ENCODE measurements at regions not wholly inside any gene's neighbourhood (a gene's known extent, or its start where the extent isn't known, plus 50 kb on each side); places are given as distances from the start of the nearest gene placed in this dataset.

DNA sequence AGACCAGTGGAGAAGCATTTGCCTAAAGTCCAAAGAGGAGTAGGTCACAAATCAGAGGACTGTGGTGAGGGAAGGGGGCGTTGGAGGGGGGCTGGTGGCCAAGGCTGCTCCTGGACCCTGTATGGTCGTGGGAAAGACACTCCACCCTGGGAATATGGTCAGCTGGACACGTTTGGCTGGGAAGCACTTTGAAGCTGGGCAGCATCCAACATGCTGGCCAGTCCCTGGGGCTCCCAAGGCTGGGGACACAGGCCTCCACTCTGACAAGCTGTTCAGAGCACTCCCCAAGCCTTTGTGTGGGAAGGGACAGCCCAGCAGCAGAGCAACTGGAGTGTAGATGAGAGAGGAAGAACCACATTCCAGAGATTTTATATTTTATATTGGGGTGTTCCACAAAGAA lies 203.2 kb downstream of the ANKRD60 start:
- DNase-seq (ENCODE audit: low spot score), result peak; percentile 62
- intact Hi-C loops (cut with DNase I), result no loop called here

DNA sequence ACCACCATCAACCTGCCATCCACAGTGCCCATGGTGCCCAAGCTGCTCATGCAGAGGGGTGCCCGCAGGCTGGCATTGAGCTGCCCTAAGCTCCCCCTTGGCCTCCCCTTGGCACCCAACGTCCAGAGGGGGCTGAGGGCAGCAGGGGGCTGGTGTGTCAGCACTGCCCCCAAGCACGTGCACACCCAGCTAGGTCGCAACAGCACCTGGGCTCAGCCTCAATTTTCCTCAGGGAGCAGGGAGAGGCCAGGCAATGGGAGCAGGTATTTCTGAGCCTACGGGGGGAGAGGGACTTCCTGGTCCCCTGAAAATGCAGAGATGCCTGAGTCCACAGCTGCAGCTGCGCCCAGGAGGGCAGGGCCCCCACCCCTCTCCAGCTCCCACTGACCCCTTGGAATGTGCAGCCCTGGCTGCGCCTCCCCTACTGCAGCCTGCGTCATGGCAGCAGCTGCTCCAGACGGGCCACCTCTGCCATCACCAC lies 204.2 kb downstream of the ANKRD60 start:
- DNase-seq (ENCODE audit: low spot score), result peak; percentile 74
- intact Hi-C loops (cut with DNase I), result no loop called here

DNA sequence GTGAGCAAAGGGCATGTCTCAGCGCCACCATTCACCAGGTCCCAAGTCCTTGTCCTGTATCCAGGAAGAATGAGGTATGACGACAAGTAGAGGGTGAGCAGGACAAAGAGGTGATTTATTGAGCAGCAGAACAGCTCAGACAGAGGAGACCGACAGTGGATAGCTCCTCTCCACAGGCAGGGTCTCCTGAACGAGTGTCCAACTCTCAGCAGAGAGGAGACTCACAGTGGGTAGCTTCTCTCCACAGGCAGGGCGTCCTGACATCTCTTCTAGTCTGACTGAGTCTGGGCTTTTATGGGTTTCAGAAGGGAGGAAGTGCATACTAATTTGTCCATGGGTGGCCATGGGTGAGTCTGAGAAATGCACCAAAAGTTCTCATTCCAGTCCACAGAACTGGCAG lies 204.7 kb downstream of the ANKRD60 start:
- no peak for DNase-seq (ENCODE audit: low spot score)
- intact Hi-C loops (cut with DNase I), result no loop called here

DNA sequence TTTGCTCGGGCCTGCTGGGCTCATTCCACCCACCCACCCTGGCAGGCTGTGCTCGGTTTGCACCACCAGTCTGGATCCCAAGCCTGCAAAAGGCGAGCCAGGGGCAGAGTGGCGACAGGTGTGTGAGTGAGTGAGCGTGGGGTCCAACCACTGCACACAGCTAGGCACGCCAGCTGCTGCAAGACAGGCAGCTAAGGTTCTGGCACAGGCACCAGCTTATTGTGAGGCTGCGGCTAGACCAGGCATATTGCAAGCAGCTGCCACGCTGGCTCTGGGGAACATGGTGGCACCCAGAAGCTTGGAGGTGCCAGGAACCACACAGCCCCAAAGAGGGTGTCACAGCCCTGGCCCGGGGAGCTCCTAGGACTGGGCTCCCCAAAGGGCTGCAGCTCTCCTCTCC lies 205.1 kb downstream of the ANKRD60 start:
- peak; percentile 44 for DNase-seq (ENCODE audit: low spot score)
- intact Hi-C loops (cut with DNase I), result no loop called here

DNA sequence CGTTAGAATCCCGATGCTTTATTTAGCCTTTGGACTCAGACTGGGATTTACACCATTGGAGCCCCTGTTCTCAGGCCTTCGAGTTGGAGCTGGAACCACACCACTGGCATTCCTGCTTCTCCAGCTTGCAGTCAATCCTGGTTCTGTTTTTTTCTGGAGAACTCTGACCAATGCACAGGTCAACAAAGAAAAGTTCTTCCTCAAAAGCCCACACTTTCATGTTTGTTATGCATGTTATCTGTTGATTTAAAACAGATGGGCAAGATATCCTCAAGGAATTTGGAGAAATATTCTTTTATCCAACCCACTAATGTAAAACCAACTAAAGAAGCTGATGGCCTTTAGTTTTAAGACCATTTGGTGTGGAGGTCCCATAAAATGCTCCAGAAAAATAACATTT lies 205.7 kb downstream of the ANKRD60 start:
- intact Hi-C loops (cut with DNase I), result no loop called here
- DNase-seq (ENCODE audit: low spot score), result no peak

DNA sequence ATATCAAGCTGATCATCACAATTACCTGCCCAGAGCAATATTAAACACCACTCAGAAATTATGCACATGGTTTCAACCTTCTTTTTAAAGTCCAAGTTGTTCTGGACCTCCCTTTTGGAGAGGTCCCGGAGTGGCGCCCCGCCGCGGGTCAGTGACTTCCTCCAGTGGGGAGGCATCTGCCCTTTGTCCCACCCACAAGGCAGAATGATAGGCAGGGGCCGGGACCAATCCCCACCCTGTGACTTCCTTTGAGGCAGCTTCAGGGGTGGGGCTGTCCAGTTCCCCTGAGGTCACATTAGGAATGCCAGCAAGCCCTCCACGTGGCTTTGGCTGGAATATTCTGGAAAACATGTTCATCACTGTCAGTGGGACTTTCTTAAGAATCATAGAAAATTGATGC lies 207.0 kb downstream of the ANKRD60 start:
- intact Hi-C loops (cut with DNase I), result no loop called here
- peak; percentile 95 for DNase-seq (ENCODE audit: low spot score)

DNA sequence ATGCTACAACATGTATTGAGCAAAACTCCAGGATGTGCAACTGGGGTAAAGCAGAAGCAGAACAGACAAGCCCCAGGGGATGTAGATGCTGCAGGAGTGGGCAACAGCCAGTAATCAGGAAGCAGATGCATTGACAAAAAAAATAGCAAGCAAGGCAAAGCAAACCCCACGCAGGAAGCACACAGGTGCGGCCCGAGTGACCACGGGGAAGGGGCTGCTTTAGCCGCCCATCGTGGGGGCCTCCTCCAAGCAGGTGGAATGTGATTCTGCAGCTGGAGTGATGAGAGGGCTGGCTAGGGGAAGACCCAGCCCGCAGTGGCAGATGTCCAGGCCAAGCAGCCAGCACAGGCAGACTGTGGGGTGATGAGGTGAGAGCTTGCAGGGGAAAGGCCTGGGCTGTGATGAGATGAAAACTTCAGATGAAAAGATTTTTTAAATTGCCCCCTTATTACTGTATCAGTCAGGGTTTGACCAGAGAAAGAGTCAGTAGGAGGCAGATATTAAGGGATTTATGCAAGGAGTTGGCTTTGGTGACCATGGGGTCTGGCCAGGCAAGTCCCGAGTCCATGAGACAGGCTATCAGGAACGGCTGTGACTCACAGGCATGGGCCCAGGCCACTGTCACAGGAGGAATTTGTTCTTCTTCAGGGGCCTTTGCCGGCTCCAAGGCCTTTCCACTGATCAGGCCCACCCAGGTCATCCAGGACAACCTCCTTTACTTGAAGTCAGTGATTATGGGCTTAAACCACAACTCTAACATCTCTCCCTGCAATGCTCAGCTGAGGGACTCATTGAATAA lies 207.6 kb downstream of the ANKRD60 start:
- intact Hi-C loops (cut with DNase I), result no loop called here
- DNase-seq (ENCODE audit: low spot score), result peak; percentile 88

DNA sequence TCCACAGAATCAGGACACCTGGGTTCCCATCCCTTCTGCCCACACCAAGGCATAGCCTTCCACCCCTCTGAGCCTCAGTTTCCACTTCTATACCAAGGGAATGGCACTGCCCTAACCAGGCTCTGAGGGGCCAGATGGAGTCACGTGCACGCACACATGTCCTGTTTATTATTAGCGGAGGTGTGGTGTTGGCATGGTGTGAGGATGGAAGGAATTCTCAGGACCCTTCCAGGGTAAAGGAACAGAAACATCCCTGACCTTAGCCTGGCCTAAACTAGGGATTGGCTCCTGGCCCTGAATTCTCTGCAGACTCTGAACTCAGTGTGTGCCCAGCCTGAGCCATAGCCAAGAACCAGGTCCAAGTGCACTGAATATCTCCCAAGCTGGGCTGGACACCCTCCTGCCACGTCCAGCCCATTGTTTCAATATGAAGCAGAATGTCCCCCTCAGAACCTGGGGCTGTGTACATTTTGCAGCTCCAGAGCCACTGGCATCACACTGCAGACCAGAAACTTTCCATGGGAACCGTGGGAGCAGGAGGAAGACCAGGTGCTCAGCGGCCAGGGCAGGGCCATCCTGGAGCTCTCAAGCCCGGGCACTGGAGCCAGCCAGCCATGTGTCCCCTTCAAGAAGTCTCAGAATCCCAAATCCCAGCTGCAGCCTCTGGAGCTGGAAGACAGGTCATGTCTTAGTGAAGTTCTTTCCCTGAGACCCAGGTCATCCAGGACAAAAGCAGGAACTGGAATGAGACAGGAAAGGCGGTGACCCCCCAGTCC lies 208.4 kb downstream of the ANKRD60 start:
- intact Hi-C loops (cut with DNase I), result no loop called here
- peak; percentile 67 for DNase-seq (ENCODE audit: low spot score)

DNA sequence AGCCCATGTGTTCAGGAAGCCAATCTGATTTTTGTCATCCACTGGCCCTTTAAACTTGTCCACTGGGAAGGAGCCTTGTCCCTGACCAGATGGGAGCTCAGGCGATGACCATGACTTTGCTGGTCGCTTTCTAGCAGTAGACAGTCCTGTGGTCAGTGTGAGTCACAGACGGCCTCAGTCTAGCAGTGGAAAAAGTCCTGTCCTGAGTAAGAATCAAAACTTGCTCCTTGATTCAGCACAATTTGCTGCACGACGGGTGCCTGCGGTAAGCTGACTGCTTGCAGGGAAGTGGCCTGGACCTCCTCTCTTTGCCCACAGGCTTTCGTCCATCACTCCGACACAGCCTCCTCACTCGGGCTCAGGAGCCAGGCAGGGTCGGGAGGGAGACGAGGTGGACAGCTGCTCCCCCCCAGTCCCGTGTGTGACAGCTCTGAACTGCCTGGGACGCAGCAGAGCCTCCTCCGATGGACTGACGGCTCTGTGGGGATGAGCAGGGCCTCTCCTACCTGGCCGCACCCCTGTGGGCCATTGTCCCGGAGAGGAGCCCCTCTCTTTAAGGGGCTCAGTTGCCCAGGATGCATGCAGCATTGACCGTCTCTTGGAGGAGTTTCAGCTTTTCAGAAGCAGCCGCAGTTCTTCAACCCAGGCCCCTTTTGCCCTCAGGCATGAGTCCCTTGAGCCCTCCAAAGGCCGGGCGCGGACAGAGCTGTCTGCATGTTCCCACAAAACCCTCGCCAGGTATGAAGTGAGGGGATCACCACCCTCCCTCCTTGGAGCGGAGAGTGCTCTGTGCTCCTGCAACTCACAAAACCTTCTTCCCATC lies 209.2 kb downstream of the ANKRD60 start:
- intact Hi-C loops (cut with DNase I), result no loop called here
- no peak for DNase-seq (ENCODE audit: low spot score)

DNA sequence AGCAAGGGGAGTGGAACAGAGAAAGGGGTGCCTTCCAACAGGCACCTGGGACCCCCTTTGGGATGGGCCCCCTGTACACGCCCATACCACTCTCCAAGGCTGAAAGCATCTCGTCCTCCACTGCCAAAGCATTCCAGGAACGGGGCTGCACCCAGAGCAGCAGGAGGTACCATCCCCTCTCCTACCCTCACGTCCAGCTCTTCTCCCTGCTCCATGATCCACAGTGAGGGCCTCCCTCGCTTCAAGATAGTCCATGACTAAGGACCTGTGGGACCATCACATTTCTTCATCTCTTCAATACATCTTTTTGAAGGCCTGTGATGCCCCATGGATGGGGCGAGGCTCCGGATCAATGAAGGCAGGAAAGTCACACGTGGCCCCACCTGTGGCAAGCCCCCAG lies 209.9 kb downstream of the ANKRD60 start:
- peak; percentile 57 for DNase-seq (ENCODE audit: low spot score)
- intact Hi-C loops (cut with DNase I), result no loop called here

DNA sequence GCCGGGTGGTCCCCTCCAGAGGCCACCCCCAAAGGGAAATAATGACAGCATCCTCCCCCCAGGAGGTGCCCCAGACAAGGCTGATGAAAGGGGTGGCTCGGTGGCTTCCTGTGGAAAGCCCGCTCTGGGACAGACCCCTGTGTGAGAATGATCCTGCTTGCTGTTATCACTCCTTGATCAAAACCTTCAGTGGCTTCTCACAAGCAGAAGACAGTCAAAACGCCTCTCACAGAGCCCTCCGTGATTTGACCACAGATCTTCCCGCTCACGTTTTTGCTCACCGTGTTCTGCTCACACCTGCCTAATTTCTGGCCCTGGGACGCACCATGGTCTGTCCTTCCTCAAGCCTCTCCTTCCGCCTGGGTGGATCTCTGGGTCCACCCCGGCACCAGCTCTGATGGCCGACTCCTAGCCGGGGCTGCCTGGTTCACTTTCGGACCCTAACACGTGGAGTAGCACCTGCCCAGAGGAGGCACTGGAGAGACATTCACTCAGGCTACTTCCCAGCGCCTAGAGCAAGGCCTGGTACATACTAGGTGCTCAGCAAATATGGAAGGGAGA lies 210.4 kb downstream of the ANKRD60 start:
- DNase-seq (ENCODE audit: low spot score), result peak; percentile 55
- intact Hi-C loops (cut with DNase I), result no loop called here

DNA sequence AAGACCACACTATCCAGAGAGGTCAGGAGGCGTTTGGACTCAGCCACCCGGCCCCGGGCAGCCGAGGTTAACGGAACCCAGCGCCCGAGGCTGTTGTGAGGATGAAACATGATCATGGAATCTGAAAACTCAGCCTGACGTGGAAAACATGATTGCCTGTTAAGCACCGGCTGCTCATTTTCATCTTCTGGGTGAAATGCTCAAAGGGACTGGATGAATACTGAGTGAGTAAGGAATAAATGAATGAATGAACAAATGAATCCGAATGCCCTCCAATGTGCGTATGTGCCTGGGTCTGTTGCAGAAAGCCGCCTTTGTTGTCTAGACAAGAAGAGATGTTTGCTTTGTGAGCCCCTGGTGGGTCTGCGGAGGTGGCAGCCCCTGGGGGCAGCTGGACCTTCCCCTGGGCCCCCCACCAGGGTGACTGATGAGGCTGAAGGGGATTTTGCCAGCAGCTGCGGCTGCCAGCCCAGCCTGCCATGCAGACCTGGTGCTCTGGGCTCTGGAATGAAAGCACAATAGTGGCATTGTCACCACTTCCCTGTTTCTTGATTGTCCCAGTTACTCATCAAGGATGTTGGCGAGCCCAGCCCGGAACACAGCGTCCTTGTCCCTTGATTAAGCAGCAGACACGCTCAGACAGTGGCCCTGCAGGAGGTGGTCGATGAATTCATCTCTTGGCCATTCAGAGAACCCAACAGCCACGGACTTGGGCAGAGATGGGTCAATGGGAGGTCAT lies 211.1 kb downstream of the ANKRD60 start:
- intact Hi-C loops (cut with DNase I), result no loop called here
- no peak for DNase-seq (ENCODE audit: low spot score)

DNA sequence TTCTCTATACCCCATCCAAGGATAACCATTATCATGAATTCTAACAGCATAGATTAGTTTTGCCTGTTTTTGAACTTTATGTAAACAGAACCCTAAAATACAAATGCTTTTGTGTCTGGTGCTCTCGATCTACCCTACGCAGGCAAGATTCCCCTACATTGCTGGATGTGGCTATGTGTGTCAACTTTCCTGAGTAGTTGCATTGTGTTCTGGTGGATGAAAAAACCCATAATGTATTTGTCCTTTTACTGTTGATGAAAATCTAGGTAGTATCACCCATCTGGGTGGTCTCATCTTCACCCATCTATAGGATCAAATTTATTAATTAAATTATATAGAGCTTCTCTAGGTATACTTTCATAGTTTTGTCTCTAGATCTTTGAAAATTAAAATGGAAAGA lies 211.7 kb downstream of the ANKRD60 start:
- DNase-seq (ENCODE audit: low spot score), result no peak
- intact Hi-C loops (cut with DNase I), result no loop called here

DNA sequence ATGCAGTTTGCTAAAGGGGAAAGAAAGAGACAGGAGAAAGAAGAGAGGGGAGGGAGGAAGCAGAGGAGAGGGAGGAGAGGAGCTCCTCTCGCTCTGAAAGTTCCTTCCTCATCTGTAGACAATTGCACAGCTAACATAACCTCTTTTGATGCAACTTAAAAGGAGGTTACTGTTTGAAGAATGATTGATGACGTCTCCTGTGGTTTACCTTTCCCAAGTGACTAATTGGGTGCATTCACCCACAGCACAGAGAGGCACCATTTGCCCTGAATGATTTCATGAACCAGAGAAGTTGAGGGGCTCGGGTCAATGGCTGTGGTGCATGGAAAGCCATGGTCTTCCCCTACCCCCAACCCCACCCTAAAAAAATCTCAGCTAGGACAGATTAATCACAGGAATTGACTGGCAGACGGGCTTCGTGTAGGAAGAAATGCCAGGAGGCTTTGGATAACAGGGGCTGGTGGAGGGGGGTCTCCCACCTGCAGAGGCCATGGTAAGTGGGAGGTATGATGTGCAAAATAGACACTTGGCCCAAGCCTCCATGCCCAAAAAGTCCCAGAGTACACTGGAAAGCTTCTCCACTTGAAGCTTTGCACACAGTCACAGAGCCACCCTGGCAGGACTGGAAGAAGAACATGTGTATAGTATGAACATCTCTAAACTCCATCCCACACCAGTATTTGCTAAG lies 213.7 kb downstream of the ANKRD60 start:
- no peak for DNase-seq (ENCODE audit: low spot score)
- intact Hi-C loops (cut with DNase I), result no loop called here

DNA sequence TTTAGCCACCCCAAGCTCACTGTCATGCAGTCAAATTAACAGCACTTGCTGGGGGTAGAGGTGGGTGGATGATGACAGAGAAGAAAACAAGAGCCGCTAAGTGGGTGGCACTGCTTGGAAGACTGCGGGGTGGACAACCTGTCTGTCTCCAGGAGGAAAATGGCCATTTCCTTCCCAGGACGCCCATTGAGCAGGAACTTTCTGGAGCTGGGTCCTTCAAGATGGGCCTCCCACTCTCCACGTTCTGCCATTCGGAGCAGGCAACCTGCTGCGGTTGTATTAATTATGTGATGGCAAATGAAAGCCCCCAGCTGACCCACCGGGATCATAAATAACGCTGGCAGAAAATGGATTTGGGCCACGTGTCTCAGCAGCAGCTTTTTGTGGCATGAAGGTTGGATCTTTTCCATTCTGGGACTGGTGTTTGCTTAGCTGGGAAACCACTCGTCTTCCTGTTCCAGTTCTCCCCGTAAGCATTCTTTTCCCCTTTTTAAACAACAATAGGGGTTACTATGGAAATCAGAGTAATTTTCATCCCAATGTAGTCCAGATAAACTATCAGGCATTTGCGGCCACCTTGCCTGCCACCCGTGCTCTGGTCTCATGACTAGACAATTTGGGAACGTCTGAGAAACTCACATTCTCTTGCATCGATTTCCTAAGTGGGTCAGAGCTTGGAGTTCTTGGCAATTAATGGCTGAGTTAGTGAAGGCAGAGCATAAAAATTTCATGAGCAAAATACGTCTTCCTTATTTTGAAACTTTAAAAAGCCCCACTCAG lies 215.5 kb downstream of the ANKRD60 start:
- intact Hi-C loops (cut with DNase I), result no loop called here

DNA sequence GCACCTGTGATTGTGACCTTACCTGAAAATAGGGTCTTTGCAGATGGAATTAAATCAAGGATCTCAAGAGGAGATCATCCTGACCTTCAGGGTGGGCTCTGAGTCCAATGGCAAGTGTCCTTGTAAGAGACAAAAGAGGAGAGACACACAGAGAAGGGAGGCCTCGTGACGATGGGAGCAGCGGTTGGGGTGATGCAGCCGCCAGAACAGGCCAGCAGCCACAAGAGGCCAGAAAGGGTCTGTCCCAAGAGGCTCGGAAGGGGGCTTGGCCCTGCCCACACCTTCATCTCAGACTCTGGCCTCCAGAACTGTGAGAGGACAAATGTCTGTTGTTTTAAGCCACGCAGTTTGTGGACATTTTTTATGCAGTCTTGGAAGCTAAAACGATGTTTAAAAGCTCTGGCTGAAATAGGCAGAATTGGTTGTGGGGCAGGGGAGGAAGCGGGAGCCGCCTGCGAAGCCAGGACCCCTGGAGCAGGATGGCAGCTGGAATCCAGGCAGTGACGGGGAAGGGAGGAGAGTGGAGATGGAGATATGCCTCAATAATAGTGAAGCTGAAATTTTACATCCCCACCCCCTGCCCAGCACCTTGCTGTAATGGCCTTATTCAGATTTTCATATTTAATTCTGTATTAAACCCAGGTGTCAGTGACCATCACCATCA lies 216.4 kb downstream of the ANKRD60 start:
- no peak for DNase-seq (ENCODE audit: low spot score)
- intact Hi-C loops (cut with DNase I), result no loop called here

More for the DNA sequence above, 215.5 kb downstream of the ANKRD60 start:
- no peak for DNase-seq (ENCODE audit: low spot score)

All from posterior vena cava (tissue), 2 donors.